ENCODE measurements at regions not wholly inside any gene's neighbourhood (a gene's known extent, or its start where the extent isn't known, plus 50 kb on each side); places are given as distances from the start of the nearest gene placed in this dataset.

GRCh38 chr1:162929177-162929576 lies 68.2 kb upstream of the CCDC190 start:
- intact Hi-C loops (cut with DNase I): no loop called here
- H3K4me3 ChIP-seq: no peak overlapping the region
- no peaks in the 10 kb centered on the region for H3K9me3 ChIP-seq
- ATAC-seq: no peak
- H3K27me3 ChIP-seq: no peaks in the 10 kb centered on the region
- H3K4me1 ChIP-seq: no peaks in the 10 kb centered on the region
- no peak overlapping the region for H3K27ac ChIP-seq
- TF ChIP-seq, protein P1, sequence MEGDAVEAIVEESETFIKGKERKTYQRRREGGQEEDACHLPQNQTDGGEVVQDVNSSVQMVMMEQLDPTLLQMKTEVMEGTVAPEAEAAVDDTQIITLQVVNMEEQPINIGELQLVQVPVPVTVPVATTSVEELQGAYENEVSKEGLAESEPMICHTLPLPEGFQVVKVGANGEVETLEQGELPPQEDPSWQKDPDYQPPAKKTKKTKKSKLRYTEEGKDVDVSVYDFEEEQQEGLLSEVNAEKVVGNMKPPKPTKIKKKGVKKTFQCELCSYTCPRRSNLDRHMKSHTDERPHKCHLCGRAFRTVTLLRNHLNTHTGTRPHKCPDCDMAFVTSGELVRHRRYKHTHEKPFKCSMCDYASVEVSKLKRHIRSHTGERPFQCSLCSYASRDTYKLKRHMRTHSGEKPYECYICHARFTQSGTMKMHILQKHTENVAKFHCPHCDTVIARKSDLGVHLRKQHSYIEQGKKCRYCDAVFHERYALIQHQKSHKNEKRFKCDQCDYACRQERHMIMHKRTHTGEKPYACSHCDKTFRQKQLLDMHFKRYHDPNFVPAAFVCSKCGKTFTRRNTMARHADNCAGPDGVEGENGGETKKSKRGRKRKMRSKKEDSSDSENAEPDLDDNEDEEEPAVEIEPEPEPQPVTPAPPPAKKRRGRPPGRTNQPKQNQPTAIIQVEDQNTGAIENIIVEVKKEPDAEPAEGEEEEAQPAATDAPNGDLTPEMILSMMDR (IDR thresholded peaks at IDR 0.05): no peak
- no peak for DNase-seq
- no peaks in the 10 kb centered on the region for H3K36me3 ChIP-seq

GRCh38 chr1:162928141-162928540 lies 67.2 kb upstream of the CCDC190 start:
- intact Hi-C loops (cut with DNase I): no loop called here
- H3K9me3 ChIP-seq: no peaks in the 10 kb centered on the region
- TF ChIP-seq, protein P1 (IDR thresholded peaks at IDR 0.05): no peak
- ATAC-seq (no peak), DNase-seq (no peak)
- H3K27ac ChIP-seq: no peak overlapping the region
- no peaks in the 10 kb centered on the region for H3K36me3 ChIP-seq
- H3K27me3 ChIP-seq: no peaks in the 10 kb centered on the region
- no peaks in the 10 kb centered on the region for H3K4me1 ChIP-seq
- no peak overlapping the region for H3K4me3 ChIP-seq

- Histone ChIP-seq H3K4me3 (no peak overlapping the region), H3K27me3 (no peaks in the 10 kb centered on the region), H3K9me3 (no peaks in the 10 kb centered on the region), H3K27ac (no peak overlapping the region), H3K36me3 (no peaks in the 10 kb centered on the region), H3K4me1 (no peaks in the 10 kb centered on the region)
- ATAC-seq (no peak), DNase-seq (no peak)
- intact Hi-C loops (cut with DNase I): no loop called here
- TF ChIP-seq, protein P1 (IDR thresholded peaks at IDR 0.05): no peak
These were observed 66.4 kb upstream of the CCDC190 start for GRCh38 chr1:162927421-162927820.

DNA sequence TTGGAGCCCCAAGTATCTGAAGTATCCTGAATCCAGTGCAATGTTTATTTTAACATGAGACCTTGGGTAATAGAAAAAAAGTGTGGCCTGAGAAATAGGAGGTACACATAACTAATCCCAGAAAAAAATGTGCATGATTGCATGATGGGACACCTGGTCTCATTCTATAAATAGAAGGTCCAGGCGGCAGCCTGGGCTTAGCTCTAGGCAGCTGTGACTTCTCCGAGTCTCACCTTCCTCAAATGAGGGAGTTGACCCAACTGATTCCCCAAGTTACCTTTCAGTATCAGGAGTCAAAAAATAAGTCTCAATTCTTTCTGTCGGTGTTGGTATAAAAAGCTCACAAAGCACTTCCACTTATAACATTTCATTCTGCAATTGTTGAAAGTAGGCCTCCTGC lies 65.9 kb upstream of the CCDC190 start:
- no peak overlapping the region for H3K27ac ChIP-seq
- no peak for ATAC-seq
- intact Hi-C loops (cut with DNase I): no loop called here
- H3K4me1 ChIP-seq: no peaks in the 10 kb centered on the region
- no peaks in the 10 kb centered on the region for H3K36me3 ChIP-seq
- TF ChIP-seq, protein P1 (IDR thresholded peaks at IDR 0.05): no peak
- H3K9me3 ChIP-seq: no peaks in the 10 kb centered on the region
- H3K27me3 ChIP-seq: no peaks in the 10 kb centered on the region
- H3K4me3 ChIP-seq: no peak overlapping the region
- no peak for DNase-seq

DNA sequence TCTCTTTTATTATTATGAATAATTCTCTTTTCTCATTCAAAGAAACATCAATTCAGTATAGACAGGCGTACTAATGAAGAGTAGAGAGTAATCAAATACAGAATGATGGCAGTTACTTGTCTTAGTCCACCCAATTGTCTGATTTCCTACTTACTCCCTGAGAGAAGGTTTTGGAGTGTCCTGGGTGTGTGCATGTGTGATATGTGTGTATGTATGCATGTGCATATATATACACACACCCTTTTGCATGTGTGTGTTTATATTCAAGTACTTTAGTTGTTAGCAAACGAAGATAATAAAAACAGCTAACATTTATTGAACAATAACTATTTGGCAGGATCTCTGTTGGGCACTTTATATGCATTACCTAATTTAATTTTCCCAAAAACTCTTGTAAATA lies 63.2 kb upstream of the CCDC190 start:
- ATAC-seq (no peak), DNase-seq (no peak)
- Histone ChIP-seq H3K4me1 (no peaks in the 10 kb centered on the region), H3K9me3 (no peaks in the 10 kb centered on the region), H3K36me3 (no peaks in the 10 kb centered on the region), H3K27ac (no peak overlapping the region), H3K4me3 (no peak overlapping the region), H3K27me3 (no peaks in the 10 kb centered on the region)
- intact Hi-C loops (cut with DNase I): no loop called here
- TF ChIP-seq, protein P1 (IDR thresholded peaks at IDR 0.05): no peak

- ATAC-seq (no peak), DNase-seq (no peak)
- Histone ChIP-seq H3K27ac (no peak overlapping the region), H3K4me3 (no peak overlapping the region), H3K27me3 (no peaks in the 10 kb centered on the region), H3K36me3 (no peaks in the 10 kb centered on the region), H3K4me1 (no peaks in the 10 kb centered on the region), H3K9me3 (no peaks in the 10 kb centered on the region)
- intact Hi-C loops (cut with DNase I): no loop called here
- TF ChIP-seq, protein P1 (IDR thresholded peaks at IDR 0.05): no peak
These were observed 61.2 kb upstream of the CCDC190 start for GRCh38 chr1:162922201-162922600.

Measured in upper lobe of right lung (tissue), 1 donor.